OCI-LY3 (cell line): ENCODE measurements at regions not wholly inside any gene's neighbourhood (a gene's known extent, or its start where the extent isn't known, plus 50 kb on each side); places are given as distances from the start of the nearest gene placed in this dataset.

Experiments
- H2AFZ ChIP-seq: fragments of 200-600, 300-600 bp; shearing (Covaris generic); 2 replicates; pipeline ENCODE4 v1.6.0; 2014; ENCODE audit warnings: antibody characterized with exemption, low read depth, low read length
- H3K27ac ChIP-seq: fragments of 200-600, 300-600 bp; sonication (generic); 2 replicates; pipeline ENCODE4 v1.5.1; 2014; ENCODE audit warnings: mild to moderate bottlenecking, low read length, moderate library complexity, mixed read lengths
- H3K27me3 ChIP-seq: fragments of 200-600, 300-600 bp; sonication (generic); 2 replicates; pipeline ENCODE4 v1.6.1; 2014; ENCODE audit warnings: low read depth, low read length, mixed read lengths
- H3K36me3 ChIP-seq: fragments of 200-600, 300-600 bp; sonication (generic); replicated peaks from 2 replicates; pipeline ENCODE3; 2014; ENCODE audit warnings: low read depth, low read length, mixed read lengths
- H3K4me1 ChIP-seq: fragments of 300-600, 200-600 bp; sonication (generic); 2 replicates; pipeline ENCODE4 v1.6.1; 2014; ENCODE audit warnings: low read length, mixed read lengths
- H3K4me2 ChIP-seq: fragments of 200-600, 300-600 bp; sonication (generic); 2 replicates; pipeline ENCODE4 v1.6.1; 2014; ENCODE audit warnings: low read length, mixed read lengths
- H3K4me3 ChIP-seq: fragments of 300-600, 200-600 bp; sonication (generic); 2 replicates; pipeline ENCODE4 v1.5.1; 2014; ENCODE audit warnings: antibody characterized with exemption, mild to moderate bottlenecking, low read length, moderate library complexity
- H3K79me2 ChIP-seq: fragments of 300-600, 200-600 bp; shearing (Covaris generic); 2 replicates; pipeline ENCODE4 v1.6.1; 2014; ENCODE audit warnings: mild to moderate bottlenecking, low read length, mixed read lengths
- H3K9ac ChIP-seq: fragments of 300-600, 200-600 bp; shearing (Covaris generic); 2 replicates; pipeline ENCODE4 v1.6.0; 2014; ENCODE audit warnings: mild to moderate bottlenecking, low read length, moderate library complexity
- H3K9me3 ChIP-seq: fragments of 200-600, 300-600 bp; shearing (Covaris generic); 2 replicates; pipeline ENCODE4 v1.6.1; 2014; ENCODE audit warnings: low read length, mixed read lengths; ENCODE audit not compliant: insufficient read depth
- H4K20me1 ChIP-seq: fragments of 200-600, 300-600 bp; sonication (generic); 2 replicates; pipeline ENCODE4 v1.6.1; 2016; ENCODE audit warnings: low read length, mixed read lengths; ENCODE audit not compliant: insufficient read depth
- EZH2phosphoT487 ChIP-seq: fragments of 200-600 bp; shearing (Covaris generic); IDR thresholded peaks from 2 replicates; pipeline ENCODE4 v1.6.1; 2018; ENCODE audit warnings: antibody characterized with exemption, mixed run types, low read depth
- TF ChIP-seq, protein P1 (sequence below): fragments of 200-600, 300-600 bp; sonication (generic); IDR thresholded peaks from 2 replicates; pipeline ENCODE4 v1.5.1; 2014; ENCODE audit warnings: antibody characterized with exemption, low read length, low read depth

DNA sequence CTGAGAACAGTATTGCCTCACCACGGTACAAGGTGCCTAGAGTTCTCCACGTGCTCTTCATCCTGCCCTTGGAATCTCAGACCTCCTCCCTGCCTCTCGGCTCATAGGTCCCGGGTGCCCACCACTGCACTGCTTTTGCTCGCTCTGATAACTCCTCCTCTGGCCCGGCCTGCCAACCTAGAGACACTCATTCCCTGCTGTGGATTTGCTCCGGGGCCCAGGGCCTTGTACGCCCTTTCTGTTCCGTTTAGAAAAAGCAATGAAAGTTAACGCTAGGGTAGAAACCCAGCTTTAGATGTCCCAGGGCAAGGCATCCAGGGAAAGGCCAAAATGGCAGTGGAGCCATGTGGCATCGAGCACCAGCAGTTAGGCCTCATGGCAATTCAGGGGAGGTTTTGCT is 253.9 kb downstream of the VAPA start:
- H4K20me1 ChIP-seq = no peaks in the 10 kb centered on the region
- no peak overlapping the region for H3K9ac ChIP-seq
- H3K4me1 ChIP-seq = no peaks in the 10 kb centered on the region
- H3K4me2 ChIP-seq = no peak overlapping the region
- no peak overlapping the region for H3K27ac ChIP-seq
- no peaks in the 10 kb centered on the region for H3K36me3 ChIP-seq
- H3K27me3 ChIP-seq = peaks cover 3% of the 10 kb centered on the region; the same call in 1 of the 2 replicates
- TF ChIP-seq, protein P1, sequence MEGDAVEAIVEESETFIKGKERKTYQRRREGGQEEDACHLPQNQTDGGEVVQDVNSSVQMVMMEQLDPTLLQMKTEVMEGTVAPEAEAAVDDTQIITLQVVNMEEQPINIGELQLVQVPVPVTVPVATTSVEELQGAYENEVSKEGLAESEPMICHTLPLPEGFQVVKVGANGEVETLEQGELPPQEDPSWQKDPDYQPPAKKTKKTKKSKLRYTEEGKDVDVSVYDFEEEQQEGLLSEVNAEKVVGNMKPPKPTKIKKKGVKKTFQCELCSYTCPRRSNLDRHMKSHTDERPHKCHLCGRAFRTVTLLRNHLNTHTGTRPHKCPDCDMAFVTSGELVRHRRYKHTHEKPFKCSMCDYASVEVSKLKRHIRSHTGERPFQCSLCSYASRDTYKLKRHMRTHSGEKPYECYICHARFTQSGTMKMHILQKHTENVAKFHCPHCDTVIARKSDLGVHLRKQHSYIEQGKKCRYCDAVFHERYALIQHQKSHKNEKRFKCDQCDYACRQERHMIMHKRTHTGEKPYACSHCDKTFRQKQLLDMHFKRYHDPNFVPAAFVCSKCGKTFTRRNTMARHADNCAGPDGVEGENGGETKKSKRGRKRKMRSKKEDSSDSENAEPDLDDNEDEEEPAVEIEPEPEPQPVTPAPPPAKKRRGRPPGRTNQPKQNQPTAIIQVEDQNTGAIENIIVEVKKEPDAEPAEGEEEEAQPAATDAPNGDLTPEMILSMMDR = no peak
- TF ChIP-seq EZH2phosphoT487 = no peak
- H3K9me3 ChIP-seq = no peaks in the 10 kb centered on the region
- H3K79me2 ChIP-seq = no peaks in the 10 kb centered on the region
- no peak overlapping the region for H3K4me3 ChIP-seq
- H2AFZ ChIP-seq = no peak overlapping the region

DNA sequence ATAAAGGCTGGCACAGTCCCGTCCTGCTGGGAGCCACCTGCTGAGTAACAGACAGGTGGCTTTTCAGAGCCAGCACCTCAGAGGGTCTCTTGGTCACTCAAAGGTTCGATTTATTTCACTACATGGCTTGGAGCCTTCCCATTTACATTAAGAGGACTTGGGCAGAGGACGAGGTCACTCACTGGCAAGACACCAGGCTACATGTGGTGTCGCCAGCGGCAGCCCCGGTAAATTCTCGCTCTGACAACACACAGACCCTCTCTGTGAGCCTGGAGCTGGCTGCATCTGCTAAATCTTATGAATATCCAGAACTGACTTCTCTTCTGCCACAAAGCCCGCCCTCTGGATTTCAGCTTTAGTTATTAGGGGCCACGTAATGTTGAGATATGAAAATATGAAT is 254.7 kb downstream of the VAPA start:
- no peak overlapping the region for H3K9ac ChIP-seq
- no peak overlapping the region for H2AFZ ChIP-seq
- TF ChIP-seq, protein P1 = no peak
- no peak for TF ChIP-seq EZH2phosphoT487
- H3K4me1 ChIP-seq = no peaks in the 10 kb centered on the region
- no peaks in the 10 kb centered on the region for H3K9me3 ChIP-seq
- H3K79me2 ChIP-seq = no peaks in the 10 kb centered on the region
- H4K20me1 ChIP-seq = no peaks in the 10 kb centered on the region
- no peaks in the 10 kb centered on the region for H3K36me3 ChIP-seq
- no peak overlapping the region for H3K4me2 ChIP-seq
- H3K4me3 ChIP-seq = no peak overlapping the region
- no peak overlapping the region for H3K27ac ChIP-seq
- peaks cover 3% of the 10 kb centered on the region; the same call in 1 of the 2 replicates for H3K27me3 ChIP-seq

DNA sequence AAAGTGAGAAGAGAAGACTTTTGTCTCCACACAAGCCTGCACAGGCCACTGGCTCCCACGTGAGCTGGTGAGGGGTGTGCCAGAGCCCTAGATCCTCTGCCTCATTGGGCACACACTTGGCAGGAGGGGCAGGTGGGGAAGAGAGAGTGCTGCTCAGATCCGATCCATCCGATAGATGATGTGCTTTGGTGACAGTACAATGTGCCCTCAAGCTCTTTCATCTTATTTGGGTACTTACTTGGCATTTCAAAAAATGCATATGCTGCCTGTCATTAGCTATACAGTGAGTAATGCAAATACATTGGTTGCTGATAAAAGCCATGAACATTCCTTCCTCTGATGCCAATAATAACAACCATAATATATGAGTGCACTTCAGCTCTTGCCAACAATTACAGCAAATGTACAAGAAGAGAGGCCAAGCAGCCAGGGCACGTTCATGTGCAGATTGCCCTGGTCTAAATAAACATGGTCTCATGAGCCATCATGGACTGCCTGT is 255.3 kb downstream of the VAPA start:
- Histone ChIP-seq H3K9ac (no peak overlapping the region), H3K27me3 (peaks cover 3% of the 10 kb centered on the region; the same call in 1 of the 2 replicates), H3K4me2 (no peak overlapping the region), H4K20me1 (no peaks in the 10 kb centered on the region), H3K4me1 (no peaks in the 10 kb centered on the region), H3K79me2 (no peaks in the 10 kb centered on the region), H3K27ac (no peak overlapping the region), H3K9me3 (no peaks in the 10 kb centered on the region), H3K36me3 (no peaks in the 10 kb centered on the region), H2AFZ (no peak overlapping the region), H3K4me3 (no peak overlapping the region)
- TF ChIP-seq EZH2phosphoT487 = no peak
- TF ChIP-seq, protein P1 = no peak

DNA sequence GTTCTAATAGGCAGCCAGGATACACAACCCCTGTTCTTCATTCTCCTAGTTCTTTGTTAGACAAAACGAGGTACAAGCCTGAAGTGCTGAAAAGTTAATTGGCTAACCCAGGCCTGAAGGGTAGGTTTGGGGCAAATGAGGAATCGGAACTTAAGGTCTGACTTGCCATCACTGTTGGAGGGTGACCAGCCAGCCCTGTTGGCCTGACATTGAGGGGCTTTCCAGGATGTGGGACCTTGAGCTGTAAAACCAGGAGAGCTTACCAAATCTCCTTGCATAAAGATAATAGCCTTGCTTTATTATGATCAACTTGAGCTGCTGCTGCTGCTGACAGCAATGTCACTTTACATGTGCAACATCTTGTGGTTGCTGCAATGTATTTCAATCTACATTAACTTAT is 256.0 kb downstream of the VAPA start:
- no peaks in the 10 kb centered on the region for H3K9me3 ChIP-seq
- no peaks in the 10 kb centered on the region for H3K36me3 ChIP-seq
- H3K27ac ChIP-seq = no peak overlapping the region
- H3K4me2 ChIP-seq = no peak overlapping the region
- H3K4me1 ChIP-seq = no peaks in the 10 kb centered on the region
- TF ChIP-seq EZH2phosphoT487 = no peak
- TF ChIP-seq, protein P1 = no peak
- no peaks in the 10 kb centered on the region for H3K79me2 ChIP-seq
- H4K20me1 ChIP-seq = no peaks in the 10 kb centered on the region
- no peak overlapping the region for H3K4me3 ChIP-seq
- no peak overlapping the region for H2AFZ ChIP-seq
- no peak overlapping the region for H3K9ac ChIP-seq
- H3K27me3 ChIP-seq = peaks cover 3% of the 10 kb centered on the region; the same call in 1 of the 2 replicates
